GM21717 (cell line): ENCODE measurements at regions not wholly inside any gene's neighbourhood (a gene's known extent, or its start where the extent isn't known, plus 50 kb on each side); places are given as distances from the start of the nearest gene placed in this dataset.
"Not testable (repeated sequence)": the region's sequence is repeated elsewhere in the genome, so short reads cannot be mapped to it uniquely, and the experiment has no call there.

Source experiments
- ATAC-seq: cut with Tn5 transposase; IDR thresholded peaks from one replicate; pipeline ENCODE4 v1.9.1; 2021; ENCODE audit warnings: mild to moderate bottlenecking, moderate library complexity; ENCODE audit not compliant: unreplicated experiment

DNA sequence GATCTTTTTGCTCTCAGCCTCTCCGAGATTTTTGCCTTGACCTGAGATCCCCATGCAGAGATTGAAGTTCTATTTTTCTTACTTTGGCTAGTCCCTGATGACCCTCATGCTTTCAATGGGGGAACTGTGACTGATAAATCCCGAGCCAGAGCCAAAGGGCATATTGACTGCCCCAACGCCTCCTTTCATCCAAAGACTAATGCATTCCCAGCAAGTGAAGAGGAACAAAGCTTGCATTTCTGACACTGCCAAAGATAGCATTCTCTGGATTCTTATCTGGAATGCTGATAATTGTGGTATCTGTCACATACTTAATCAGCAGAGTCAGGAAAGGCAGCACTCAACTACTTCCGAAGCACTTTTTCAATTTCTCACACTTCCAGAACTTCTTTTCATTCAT is 152.3 kb upstream of the EGLN3 start:
- ATAC-seq = no peak

DNA sequence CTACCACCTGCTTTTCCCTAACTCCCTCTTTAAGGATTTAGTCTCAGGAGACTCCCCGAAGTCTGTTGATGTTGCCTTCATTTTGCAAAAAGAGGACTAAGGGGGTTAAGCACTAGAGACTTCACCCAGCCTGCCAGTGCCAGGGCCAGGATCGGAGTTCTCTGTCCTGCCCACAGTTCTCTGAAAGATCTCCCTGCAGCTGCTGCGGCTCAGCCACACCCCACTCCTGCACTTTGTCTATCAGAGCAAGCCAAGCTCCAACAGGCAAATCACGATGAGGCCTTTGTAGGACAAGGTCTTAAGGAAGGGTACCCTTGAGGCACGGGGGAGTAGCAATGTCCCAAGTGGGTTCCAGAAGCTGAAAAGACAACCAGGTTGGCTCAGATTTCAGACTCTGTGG is 148.8 kb upstream of the EGLN3 start:
- no peak for ATAC-seq

DNA sequence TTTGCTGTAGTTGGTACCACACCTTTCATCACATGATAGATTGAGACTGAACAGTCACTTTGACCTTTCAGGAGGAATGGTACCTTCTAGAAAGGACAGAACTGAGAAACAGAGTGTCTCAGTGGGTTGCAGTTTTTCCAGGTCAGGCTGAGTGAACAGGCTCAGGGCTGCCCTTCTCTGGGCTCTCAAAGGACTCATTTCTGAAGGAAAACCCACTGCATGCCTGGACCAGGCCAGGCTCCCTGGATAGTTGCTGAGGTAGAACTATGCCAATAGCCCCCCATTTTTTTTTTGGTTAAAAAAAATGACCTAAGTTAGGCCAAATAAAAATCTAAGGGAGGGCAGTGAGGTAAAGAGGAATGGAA is 148.1 kb upstream of the EGLN3 start:
- no peak for ATAC-seq

DNA sequence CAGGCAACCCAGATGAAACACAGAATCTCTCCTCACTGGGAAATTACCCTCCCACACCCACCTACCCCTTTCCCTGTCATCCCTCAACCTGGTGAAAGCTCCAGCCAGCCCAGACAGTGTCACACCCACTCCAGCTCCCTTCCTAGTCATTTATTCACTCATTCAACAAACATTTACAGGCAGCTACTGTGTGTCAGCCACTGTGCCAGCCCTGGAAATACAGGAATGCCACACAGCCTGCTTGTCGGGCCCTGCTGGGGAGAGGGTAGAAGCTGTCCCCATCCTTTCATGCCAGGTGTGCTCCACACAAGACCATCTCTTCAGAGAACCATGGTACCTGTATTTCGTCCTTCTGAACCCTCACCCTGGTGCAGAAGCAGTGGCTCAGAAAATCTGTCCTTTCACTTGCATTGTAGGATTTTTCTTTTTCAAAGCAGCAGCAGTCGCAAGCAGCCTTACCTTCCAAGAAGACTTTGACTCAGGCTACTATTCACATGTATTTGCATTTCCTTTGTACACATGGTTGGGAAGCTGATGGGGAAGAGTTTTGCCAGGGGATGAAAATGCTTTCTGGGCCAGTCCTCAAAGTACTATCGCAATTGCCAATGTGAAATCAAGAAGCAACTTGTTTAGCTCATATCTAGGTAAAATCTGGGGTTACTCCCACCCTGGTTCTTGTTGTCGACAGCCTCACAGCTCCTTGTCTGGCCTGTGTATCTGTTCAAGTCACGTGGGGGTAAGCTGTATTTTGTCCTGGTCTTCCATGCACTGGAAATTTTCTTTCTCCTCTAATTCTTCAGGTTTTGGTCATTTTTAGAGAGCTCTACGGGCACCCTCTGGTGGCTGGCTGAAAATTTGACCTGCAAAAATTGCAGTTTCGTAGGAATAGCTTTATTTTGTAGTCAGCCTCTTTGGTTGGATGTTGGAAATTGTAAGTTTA is 147.4 kb upstream of the EGLN3 start:
- ATAC-seq = no peak

DNA sequence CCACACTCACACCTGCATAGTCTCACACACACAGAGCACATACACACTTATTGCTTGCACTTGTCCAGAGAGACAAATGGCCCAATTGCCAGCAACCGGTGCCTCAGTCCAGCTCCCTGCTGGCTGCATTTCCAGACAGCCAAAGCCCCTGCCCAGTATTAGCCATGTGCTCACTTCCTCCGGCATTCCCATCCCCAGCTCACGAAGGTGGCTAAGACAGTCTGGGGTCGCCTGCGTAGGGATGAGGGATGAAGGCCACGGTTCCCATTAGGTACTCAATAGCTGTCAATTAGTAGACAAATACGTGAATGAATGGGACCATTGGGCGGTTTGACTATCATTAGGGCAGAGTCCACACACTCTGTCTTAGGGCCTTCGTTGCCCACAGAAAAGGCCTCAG is 146.8 kb upstream of the EGLN3 start:
- ATAC-seq = no peak

DNA sequence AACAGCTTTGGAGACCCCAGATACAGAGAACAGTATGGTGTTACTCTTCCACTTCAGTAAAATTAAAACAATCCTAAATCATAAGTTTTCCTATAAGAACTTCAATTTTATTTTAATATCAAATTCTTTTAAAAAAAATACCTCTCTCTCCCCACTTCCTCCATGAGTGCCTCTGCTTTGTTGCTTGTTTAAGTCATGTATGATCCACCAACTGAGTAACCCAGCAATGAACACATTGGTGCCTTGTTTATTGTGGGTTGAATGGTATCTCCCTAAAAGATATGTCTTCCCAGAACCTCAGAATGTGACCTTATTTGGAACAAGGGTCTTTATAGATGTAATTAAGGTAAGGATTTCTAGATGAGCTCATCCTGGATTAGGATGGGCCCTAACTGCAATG is 143.5 kb upstream of the EGLN3 start:
- ATAC-seq = no peak

DNA sequence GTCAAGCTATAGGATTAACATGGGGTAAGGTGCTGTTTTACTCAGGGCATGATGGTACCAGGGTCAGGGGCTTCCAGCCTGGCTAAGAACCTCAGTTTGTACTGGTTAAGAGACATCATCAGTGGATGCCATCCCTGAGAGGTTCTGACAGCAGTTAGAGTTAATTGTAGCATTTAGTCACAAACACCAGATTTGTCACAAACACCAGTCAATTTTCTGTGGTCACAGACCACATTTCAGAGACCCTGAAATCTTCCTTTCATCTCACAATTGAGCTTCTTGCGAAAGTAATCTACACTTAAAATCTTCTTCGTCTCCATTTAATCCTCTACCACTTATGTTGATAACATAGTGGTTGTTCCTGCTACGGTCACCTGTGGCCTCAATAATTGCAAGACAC is 143.0 kb upstream of the EGLN3 start:
- ATAC-seq = no peak

DNA sequence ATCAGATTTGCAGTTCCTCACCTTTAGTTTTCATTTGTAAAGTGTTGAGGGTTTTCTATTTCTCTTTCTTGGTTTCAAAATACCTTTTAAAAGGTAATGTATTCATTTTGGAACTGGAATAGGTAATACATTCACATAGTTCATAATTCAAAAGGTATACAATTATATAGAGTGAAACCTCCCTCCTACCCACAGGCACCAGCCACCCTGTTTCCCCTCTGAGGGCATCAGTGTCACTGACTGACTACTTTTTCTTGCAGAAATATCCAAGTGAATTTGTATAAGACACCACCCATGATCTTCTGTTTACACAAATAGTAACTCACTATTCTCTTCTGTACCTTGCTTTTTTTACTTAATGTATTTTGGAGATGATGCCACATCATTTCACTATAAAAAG is 139.6 kb upstream of the EGLN3 start:
- ATAC-seq = no peak

DNA sequence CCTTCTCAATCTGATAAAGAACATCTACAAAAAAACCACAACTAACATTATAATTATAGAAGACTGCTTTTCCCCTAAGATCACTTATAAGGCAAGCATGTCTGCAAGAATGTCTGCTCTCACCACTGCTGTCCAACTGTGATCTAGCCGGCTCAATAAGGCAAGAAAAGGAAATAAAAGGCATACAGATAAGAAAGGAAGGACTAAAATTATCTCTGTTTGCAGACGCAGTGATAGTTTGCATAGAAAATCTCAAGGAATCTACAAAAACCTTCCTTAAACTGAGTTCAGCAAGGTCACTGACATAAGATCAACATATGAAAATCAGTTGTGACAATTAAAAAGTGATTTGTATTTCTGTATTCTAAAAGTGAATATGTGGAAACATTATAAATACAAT is 138.0 kb upstream of the EGLN3 start:
- no peak for ATAC-seq

DNA sequence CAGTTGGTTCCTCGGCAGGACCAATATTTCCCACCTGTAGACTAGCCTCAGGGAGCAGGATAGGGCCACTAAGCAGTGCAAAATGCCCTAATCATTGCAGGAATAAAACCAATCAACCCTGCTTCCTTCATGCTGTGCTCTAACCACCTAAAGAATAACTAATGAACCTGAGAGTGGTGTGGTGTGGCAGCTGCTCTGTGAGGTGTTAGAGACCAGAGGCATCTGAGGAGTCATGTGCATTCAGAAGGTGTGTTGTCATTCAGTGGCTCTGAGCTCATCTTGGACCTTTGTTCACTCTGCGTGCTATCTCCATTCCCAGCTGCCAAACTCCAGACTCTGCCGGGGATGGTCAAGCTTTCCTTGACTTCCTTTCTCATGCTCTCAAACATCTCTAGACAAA is 136.7 kb upstream of the EGLN3 start:
- ATAC-seq = no peak

DNA sequence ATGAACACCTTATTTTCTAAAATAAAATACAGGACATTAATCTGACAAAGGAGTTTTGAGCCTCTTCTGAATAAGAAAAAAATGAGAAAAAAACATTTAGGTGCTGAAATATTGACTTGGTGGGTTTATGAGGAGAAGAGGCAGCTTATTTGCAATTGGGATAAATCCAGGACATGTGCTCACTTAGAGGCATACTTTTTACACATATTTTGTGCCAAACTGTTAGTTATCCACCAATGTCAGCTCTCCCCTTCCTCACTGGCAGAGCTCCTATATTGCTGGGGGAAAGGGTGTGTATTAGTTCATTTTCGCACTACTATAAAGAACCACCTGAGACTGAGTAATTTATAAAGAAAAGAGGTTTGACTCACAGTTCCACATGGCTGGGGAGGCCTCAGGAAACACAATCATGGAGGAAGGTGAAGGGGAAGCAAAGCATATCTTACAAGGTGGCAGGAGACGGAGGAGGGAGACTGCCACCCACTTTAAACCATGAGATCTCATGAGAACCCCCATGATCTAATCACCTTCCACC is 135.4 kb upstream of the EGLN3 start:
- ATAC-seq = no peak

DNA sequence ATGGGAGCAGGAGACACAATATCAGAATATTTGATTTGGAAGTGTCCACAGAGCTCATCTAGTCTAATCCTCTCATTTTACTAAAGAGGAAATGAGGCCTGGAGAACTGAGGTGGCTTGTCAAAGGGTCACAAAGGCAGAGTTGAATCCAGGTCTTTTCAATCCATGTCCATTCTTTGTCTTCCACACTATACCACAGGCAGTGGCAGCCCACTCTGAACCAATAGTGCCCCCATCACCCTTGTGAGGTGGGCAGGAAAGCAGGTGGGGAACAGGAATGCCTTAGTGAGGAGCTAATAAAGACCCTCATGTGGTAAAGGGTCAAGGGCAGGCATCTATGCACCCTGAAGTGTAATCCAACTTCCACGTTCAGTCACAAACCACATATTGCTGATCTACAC is 134.8 kb upstream of the EGLN3 start:
- ATAC-seq = no peak

DNA sequence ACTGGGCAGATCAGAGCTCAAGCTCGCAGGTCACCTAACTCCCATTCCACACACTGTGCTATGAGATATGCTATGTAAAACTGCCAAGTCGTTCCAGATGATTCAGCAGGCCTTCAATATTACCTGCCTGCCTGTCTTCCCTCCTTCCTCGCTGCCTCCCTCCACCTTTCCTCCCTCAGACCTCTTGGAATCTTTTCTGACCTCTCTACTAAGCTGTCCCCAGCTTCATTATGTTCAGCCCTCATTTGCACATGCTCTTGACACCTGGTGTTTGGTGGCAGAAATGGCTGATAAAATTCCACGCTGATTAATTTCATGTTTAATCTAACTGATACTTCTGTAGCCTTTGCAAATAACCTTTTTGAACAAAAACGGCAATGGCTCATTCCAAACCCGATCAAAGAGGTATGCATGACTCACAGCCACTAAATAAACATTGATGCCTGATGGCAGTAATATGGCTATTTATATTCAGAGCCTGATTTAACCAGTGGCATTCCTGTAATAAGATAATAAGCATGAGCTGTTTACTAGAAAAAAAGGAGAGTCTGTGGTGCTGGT is 130.8 kb upstream of the EGLN3 start:
- no peak for ATAC-seq

DNA sequence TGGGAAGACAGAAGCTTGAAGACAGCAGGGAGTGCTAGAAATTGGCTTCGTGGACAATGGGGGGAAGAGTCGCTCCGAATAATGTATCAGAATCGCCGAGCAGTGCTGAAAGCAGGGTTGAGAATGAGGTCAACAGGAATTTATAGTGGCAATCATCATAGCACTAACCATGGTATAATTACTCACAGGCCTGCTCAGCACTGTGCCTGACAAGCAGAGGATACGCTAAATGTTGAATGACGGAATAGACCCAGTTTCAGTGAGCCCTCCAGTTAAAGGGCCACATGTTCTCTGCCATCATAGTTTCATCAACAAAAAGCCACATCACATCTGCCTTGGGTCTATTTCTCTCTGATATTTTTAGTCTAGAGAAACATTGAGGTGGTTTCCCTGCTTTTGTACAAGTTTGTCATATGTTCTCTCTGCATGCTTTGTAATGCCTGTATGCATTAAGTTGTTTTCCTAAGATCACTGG is 130.3 kb upstream of the EGLN3 start:
- ATAC-seq = no peak

DNA sequence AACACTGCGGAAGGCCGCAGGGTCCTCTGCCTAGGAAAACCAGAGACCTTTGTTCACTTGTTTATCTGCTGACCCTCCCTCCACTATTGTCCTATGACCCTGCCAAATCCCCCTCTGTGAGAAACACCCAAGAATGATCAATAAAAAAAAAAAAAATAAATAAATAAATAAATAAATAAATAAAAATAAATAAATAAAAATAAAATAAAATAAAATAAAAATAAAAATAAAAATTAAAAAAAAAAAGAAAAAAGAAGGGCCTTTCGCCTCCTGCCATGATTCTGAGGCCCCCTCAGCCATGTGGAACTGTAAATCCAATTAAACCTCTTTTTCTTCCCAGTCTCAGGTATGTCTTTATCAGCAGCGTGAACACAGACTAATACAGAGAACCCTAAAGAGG is 128.8 kb upstream of the EGLN3 start:
- ATAC-seq = not testable (repeated sequence)

DNA sequence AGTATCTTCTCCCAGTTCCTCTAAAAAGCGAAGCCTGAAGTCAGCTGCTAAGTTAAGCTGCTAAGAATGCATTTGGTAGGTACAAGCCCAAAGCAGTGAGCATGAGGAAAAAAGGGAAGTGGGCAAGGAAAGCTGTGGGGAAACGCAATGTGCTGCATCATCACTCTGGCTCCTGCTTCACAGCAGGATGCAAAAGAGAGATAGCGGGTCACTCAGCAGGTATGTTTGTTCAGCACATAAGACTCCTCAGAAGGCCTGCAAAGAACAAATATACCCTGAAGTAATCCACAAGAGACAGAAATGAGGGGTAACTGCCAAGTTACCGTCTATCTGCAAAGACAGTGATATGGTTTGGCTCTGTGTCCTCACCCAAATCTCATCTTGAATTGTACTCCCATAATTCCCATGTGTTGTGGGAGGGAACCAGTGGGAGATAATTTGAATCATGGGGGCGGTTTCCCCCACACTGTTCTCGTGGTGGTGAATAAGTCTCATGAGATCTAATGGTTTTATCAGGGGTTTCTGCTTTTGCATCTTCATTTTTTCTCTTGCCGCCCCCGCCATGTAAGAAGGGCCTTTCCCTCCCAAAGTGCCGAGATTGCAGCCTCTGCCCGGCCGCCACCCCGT is 127.4 kb upstream of the EGLN3 start:
- no peak for ATAC-seq

DNA sequence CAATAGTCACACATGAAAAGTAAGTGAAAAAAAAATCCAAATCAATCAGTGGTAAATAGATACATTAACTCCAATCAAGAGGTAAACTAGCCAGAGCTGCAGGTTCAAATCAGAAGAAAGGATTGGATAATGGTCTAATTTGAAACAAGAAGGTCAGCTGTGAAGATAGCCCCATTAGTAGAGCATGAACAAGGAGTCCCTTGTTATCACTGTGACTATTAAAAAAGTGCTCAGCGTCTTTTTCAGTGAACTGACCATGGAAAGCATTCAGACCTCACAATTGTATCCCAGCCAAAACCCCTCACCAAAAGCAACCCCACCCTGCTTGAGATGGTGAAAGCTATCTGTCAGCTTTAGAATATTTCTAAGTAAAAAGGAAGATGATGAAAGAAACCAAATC is 125.0 kb upstream of the EGLN3 start:
- no peak for ATAC-seq

DNA sequence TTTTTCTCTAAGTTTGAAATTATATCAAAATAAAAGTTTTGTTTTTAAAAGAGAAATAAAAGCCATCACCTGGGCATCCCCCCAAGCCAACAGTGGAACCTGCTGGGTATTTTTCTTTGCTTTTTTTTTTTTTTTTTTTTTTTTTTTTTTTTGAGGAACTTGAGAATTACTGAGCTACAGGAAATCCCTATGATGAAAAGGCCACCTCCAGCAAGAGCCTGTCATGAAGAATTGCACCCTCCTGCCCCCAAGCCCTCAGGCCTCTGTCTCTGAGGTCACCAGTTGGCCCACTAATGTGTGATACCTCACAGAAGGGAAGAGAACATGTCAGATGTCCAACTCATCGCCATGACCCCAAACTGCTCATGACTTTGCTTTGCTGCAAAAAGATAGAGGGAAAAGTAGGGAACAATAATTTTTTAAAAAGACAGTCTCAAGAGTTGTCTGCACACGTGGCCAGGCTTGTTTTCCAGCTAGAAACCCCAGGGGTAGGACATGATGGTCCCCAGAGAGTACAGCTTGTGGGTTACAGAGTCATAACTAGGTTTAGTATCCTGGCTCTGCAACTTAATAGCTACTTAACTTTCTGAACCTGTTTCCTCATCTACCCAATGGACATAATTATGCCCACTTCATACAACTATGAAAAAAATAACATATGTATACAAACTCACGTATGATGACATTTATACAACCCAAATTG is 124.3 kb upstream of the EGLN3 start:
- ATAC-seq = no peak

DNA sequence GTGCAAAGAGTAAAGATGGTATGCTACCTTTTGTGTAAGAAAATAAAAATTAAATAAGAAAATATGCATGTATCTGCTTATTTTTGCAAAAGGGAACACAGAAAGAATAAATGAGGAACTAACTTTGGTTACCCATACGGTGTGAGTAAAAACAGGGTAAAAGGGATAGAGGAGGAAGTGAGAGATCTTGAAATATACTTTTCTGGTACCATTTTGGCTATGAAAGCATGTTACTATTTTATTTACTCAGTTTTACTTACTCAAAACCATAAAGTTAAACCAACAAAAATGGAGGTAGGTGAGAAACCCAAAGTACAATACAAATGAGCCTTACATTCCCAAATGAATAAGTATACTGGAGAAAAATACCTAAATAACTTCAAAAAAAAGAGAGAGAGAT is 122.0 kb upstream of the EGLN3 start:
- ATAC-seq = no peak

DNA sequence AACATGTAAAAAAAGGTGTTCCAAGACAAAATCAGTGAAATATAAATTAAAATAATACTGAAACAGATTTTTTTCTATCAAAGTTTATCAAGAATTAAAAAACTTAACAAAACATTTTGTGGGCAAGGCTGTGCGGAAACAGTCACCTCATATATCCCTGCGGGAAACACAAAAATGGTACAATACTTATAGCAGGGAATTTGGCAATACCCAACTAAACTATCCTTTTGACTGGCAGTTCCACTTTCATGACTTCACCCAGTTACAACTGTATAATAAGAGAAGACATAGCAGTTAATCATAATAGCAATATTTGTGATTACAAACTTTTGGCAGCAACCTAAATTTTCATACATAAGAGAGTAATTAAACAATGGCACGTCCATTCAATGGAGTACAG is 121.5 kb upstream of the EGLN3 start:
- no peak for ATAC-seq

DNA sequence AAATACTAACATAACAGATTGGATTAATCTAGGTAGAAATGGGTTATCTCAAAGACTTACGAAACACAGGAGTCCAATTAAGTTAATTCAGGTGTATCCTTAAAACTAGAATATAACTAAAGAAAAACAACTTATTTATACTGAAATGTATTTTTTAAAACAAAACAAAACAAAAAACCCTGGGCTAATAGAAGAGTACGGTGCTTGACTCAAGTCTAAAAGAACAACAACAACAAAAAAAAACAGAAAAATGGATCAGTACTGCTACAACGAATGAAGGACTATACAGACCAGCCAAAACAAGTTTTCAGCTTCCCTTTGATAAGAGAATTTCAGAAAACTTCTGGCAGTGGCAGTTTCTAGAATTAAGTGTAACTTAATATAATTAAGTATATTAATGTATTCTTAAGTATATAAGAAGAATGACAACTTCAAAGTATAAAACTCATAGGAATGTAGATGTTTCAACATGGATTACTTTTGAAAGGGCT is 120.1 kb upstream of the EGLN3 start:
- ATAC-seq = no peak
